GM18507 (cell line): ENCODE measurements at regions not wholly inside any gene's neighbourhood (a gene's known extent, or its start where the extent isn't known, plus 50 kb on each side); places are given as distances from the start of the nearest gene placed in this dataset.
"Not testable (repeated sequence)": the region's sequence is repeated elsewhere in the genome, so short reads cannot be mapped to it uniquely, and the experiment has no call there.

ENCODE experiments used
- DNase-seq: peaks from one replicate; pipeline ENCODE4 v3.0.0; 2011; ENCODE audit warnings: low read depth; ENCODE audit not compliant: insufficient read length; ENCODE audit errors: extremely low spot score
- FAIRE-seq: peaks from 2 replicates; lab custom pipeline; 2011; peaks lifted over from hg19 to GRCh38; lab: Jason Lieb, UNC

GRCh38 chr20:53891306-53891894, 179.0 kb downstream of the BCAS1 start:
- FAIRE-seq, result no peak
- no peak for DNase-seq

DNA sequence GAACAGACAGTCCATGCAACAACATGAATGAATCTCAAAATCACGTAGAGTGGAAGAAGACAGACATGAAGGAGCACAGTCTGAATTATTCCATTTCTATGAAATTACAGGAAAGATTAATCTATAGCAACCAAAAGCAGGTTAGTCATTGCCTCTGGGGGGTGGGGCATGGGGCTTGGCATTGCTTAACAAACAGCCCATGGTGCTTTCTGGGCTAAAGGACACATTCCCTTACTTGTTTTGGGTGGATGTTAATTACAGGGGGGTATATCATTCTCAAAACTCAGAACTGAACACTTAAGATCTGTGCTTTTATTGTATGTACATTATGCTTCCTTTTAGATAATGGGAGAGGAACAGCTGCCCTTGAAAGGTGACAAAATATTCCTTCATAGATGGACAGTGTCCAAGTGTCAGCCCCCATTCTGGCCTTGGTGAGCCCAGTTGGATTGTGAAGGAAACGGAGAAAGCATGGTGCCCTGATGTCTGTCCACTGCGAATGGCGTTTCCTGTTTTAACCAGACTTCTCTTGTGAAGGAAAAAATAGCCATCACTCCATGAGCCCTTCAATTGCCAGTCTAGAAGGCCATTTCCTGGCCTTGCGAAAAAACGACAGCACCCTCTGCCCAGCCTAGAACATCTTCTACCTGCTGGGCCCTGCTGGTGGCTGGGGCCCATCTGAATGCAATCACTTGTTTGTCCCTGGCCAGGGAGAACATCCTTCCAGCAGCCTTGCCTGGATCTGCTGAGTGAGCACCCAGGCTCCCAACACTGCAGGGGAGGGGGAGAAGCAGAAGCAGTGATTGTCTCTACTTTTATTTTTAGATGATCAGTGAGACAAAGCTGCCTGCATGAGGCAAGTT, 179.7 kb downstream of the BCAS1 start:
- DNase-seq, result no peak
- no peak for FAIRE-seq

- no peak for FAIRE-seq
Observed at GRCh38 chr20:53889411-53890148, 180.8 kb downstream of the BCAS1 start.

GRCh38 chr20:53888951-53889350, 181.4 kb downstream of the BCAS1 start:
- DNase-seq (no peak), FAIRE-seq (no peak)

More at GRCh38 chr20:53889411-53890148, 180.8 kb downstream of the BCAS1 start:
- DNase-seq, result no peak

DNA sequence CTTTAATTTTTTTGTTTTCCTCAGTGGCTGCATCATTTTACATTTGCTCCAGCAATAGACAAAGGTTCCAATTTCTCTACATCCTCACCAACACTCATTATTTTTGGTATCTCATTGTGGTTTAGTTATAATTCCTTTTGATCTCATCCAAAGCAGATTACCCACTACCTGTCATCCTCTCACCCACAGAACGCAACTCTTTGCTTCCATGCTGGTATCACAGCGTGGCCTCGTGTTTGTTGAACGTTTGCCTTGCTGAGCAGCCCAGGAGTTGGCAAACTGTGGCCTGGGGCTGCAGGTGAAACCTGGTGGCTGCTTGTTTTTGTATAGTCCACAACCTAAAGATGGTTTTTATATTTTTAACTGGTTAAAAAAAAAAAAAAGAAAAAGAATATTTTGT, 181.9 kb downstream of the BCAS1 start:
- no peak for FAIRE-seq
- DNase-seq, result no peak

- FAIRE-seq (no peak), DNase-seq (no peak)
Observed at GRCh38 chr20:53887973-53888372, 182.4 kb downstream of the BCAS1 start.

GRCh38 chr20:53884859-53885541, 185.4 kb downstream of the BCAS1 start:
- no peak for FAIRE-seq
- DNase-seq, result no peak

DNA sequence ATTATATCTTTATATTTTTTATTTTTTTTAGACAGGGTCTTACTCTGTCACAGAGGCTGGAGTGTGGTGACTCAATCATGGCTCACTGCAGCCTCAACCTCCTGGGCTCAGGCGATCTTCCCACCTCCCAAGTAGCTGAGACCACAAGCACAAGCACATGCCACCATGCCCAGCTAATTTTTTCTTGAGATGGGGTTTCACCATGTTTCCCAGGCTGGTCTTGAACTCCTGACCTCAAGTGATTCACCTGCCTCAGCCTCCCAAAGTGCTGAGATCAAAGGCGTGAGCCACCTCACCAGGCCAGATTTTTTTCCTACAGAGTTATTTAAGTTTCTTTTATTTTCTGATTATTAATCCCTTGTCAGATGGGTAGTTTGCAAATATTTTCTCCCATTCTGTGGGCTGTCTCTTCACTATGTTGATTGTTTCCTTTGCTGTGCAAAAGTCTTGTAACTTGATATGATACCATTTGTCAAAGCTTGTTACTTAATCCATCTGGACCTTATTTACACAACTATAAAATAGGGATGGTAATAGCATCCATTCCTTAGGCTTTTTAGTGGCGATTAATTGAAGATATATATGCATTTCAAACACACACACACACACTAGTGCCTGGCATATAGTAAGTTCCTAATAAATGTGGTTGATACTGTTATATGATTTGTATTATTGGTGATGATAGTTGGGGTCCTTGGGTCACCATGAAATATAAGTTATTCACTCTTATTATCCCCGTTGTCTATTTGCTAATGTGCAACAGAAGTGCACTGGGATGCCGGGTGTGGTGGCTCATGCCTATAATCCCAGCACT, 187.1 kb downstream of the BCAS1 start:
- DNase-seq, result no peak
- FAIRE-seq, result no peak

GRCh38 chr20:53882438-53882986, 187.9 kb downstream of the BCAS1 start:
- DNase-seq, FAIRE-seq: not testable (repeated sequence)

DNA sequence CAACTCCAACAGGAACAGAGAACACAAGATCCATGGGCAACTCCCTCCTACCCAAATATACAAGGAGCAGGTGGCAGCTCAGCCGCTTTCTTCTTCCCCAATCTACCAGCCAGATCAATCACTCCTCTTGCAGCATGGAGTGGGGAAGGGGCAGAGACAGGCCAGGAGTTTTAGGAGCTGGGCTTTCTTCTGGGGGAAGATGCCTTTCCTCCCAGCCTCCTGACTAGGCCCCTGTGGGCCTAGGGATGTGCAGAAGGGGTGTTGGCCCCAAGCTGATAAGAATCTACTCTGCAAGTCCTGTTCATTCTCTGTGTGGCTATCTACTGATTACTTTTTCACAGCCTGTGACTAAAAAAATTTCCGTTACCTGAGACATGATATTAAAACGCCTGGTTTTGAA, 189.0 kb downstream of the BCAS1 start:
- no peak for DNase-seq
- FAIRE-seq, result no peak

DNA sequence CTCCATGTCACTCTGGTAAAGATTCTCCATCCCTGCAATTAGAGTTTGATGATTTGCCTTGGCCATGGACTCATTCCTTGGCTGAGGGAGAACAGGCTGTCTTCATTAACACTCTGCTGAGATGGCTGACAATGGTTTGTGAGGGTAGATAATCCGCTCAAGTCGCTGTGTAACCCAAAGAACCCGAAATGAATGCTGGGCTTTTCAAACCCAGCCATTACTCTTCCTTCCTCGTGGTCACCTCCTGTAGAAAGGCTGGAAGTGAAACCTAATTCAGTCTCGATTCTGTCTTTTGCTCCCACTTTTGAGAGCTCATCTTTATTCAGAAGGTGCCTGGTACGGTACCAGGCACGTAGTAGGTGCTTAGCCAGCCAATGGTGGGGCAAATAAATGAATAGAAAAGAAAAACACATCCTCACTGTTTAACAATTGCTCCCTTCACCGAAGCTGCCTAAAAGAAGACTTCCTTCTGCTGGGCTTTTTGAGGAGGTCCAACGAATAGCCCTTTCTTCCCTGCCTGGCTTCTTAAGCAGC, 190.2 kb downstream of the BCAS1 start:
- FAIRE-seq, result no peak
- DNase-seq, result no peak

DNA sequence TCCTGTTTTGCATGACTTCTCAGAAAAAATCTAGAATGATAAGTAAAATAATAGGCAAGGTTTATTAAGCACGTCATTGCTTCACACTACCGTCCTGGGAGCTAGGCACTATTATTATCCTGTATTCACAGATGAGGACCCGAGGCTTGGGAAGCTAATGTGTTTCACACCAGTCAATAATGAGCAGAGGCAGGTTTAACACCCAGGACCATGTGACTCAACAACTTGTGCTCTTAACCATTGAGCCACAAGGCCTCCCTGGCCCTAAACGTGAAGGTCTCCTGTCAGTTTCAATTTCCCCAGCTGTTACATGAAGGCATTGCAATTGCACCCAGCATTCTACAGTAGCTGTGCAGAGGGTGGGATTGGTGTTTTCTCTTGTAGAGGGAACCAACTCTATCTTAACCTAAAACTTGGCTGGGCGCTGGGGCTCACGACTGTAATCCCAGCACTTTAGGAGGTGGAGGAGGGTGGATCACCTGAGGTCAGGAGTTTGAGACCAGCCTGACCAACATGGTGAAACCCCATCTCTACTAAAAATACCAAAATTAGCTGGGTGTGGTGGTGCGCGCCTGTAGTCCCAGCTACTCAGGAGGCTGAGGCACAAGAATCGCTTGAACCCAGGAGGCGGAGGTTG, 191.2 kb downstream of the BCAS1 start:
- DNase-seq (no peak), FAIRE-seq (no peak)

DNA sequence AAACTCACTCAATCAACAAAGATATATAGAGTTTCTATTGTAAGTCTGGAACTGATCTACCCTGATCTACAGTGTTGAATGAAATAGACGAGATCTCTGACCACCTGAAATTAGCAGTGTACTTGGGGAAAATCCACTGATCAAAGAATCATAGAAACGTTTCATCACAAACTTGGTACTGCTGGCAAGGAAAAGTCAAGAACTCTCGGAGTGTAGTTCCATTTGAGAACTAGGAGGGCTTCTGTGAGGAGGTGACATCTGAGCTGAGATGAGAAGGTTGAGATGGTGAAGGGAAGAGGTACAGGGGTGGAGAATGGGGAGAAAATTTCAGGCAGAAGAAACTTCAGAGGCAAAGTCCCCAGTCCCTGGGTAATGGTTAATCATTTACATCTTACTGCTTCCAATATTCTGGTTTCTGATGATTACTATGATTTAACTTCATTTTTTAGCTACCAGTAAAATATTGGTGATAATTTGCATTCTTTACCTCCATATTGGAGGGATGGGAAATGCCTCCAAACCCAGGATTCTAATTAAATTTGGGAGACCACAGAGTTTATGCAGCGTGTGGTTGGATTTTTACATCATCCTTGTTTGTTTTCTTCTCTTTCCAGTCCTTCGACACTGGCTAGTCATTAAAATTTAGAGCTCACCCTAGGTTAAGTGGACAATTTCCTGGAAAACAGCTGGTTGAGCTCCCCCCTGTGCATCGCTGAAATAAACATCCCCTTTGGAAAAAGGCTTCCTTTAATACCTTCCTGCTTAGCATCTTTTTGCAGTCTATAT, 191.9 kb downstream of the BCAS1 start:
- no peak for DNase-seq
- no peak for FAIRE-seq

DNA sequence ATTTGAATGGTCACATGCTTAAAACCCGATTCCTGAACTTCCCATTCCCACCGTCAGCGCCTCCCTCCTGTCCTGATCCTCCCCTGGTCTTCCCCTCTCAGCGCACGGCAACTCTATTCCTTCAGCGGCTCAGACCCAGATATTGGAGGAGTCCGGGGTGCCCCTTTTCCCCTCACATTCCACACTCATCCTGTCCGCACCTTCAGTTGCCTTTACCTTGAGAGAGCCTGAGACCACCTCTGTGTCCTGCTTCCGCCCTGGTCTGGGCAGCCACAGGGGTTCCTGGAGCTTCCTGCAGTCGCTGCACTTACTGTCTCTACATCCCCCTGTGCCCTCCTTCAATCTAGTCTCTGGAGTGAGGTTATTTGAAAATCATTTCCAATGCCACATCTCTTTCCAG, 193.4 kb downstream of the BCAS1 start:
- no peak for DNase-seq
- no peak for FAIRE-seq

- no peak for DNase-seq
- no peak for FAIRE-seq
Observed at GRCh38 chr20:53876470-53876869, 193.9 kb downstream of the BCAS1 start.

DNA sequence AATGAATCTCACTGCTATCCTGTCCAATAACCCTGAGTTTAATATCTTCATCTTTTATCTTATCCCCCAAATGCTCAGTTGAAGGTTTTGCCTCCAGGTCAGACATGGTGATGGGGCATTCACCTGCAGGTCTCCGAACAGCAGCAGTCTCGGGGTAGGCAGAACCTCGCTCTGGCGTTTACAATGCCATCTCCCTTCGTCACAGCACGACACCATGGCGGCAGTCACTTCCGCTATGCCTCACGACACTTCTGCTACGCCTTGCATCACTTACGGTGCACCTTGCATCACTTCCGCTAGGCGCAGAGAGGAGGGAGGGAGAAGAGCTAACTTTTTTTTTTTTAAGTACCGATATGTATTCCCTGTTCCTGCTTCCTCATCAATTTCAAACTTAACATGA, 194.9 kb downstream of the BCAS1 start:
- no peak for FAIRE-seq

DNA sequence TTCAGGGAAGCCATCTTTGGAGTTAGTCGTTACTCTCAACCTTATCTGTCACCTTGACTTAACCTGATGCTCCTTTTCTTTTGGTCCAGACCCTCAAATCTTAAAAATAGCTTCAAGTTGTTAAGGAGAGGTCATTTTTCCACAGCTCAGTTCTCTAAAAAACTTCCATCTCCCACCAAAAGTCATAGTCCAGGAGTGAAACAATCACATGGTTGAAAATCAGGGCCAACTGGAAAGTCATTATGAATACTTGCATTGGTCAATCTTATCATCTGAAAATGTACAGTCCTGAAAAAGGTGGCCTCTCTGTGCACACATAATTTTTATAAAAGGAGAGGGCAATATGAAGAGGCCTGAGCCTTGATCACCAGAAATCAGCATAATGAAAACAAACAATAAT, 195.7 kb downstream of the BCAS1 start:
- no peak for FAIRE-seq
- DNase-seq, result no peak

More for the DNA sequence above, 194.9 kb downstream of the BCAS1 start:
- DNase-seq, result no peak
